Liver (tissue), 3 donors: ENCODE measurements at regions not wholly inside any gene's neighbourhood (a gene's known extent, or its start where the extent isn't known, plus 50 kb on each side); places are given as distances from the start of the nearest gene placed in this dataset.

Experiments used
- GABPA ChIP-seq, 2 donors: IDR thresholded peaks in 1 of 2; conservative IDR thresholded peaks in 1 of 2; 2 replicates each; pipeline ENCODE4 v1.6.1; 2016; ENCODE audit warnings: antibody characterized with exemption in 2 of 2, mild to moderate bottlenecking in 1 of 2, moderate library complexity in 1 of 2
- JUND ChIP-seq, 2 donors: IDR thresholded peaks; 2 replicates each; pipeline ENCODE4 v1.6.1; 2016; ENCODE audit warnings: antibody characterized with exemption in 2 of 2
- RAD21 ChIP-seq, 2 donors: IDR thresholded peaks; 2 replicates each; pipeline ENCODE4 v1.6.1; 2016; ENCODE audit warnings: antibody characterized with exemption in 2 of 2, mild to moderate bottlenecking in 2 of 2
- RXRA ChIP-seq, 2 donors: IDR thresholded peaks; 2 replicates each; pipeline ENCODE4 v1.6.1; 2017 to 2018; ENCODE audit warnings: antibody characterized with exemption in 2 of 2, mild to moderate bottlenecking in 1 of 2
- TAF1 ChIP-seq: conservative IDR thresholded peaks from 2 replicates; pipeline ENCODE4 v1.6.1; 2016; ENCODE audit warnings: antibody characterized with exemption, mild to moderate bottlenecking
- YY1 ChIP-seq: IDR thresholded peaks from 2 replicates; pipeline ENCODE4 v1.6.1; 2016; ENCODE audit warnings: antibody characterized with exemption, mild to moderate bottlenecking
- TF ChIP-seq, protein P1 (sequence below): fragments of 150-350 bp; IDR thresholded peaks from 2 replicates; pipeline ENCODE4 v1.5.1; 2017; ENCODE audit warnings: improper control_type of control experiment, low read depth, low read length; ENCODE audit not compliant: missing input control
- TF ChIP-seq, protein P2 (sequence below): IDR thresholded peaks from 2 replicates; pipeline ENCODE4 v1.6.1; 2016; ENCODE audit warnings: antibody characterized with exemption
- TF ChIP-seq, protein P3 (sequence below): IDR thresholded peaks from 2 replicates; pipeline ENCODE4 v1.6.1; 2016; ENCODE audit warnings: antibody characterized with exemption, mild to moderate bottlenecking
- TF ChIP-seq, protein P4 (sequence below): IDR thresholded peaks from 2 replicates; pipeline ENCODE4 v1.6.1; 2016; ENCODE audit warnings: antibody characterized with exemption
- donor health status: healthy.
- donor health status: healthy.

DNA sequence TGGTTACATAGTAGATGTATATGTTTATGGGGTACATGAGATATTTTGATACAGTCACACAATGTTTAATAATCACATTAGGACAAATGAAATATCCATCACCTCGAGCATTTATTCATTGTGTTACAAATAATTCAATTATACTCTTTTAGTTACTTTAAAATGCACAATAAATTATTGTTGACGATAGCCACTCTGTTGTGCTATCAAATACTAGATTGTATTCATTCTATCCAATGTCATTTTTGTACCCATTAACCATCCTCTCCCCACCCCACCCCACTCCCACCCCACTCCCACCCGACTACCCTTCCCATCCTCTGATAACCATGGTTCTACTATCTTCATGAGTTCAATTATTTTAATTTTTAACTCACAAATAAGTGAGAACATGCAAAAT is 585.4 kb downstream of the CDH26 start:
- TF ChIP-seq, protein P1, sequence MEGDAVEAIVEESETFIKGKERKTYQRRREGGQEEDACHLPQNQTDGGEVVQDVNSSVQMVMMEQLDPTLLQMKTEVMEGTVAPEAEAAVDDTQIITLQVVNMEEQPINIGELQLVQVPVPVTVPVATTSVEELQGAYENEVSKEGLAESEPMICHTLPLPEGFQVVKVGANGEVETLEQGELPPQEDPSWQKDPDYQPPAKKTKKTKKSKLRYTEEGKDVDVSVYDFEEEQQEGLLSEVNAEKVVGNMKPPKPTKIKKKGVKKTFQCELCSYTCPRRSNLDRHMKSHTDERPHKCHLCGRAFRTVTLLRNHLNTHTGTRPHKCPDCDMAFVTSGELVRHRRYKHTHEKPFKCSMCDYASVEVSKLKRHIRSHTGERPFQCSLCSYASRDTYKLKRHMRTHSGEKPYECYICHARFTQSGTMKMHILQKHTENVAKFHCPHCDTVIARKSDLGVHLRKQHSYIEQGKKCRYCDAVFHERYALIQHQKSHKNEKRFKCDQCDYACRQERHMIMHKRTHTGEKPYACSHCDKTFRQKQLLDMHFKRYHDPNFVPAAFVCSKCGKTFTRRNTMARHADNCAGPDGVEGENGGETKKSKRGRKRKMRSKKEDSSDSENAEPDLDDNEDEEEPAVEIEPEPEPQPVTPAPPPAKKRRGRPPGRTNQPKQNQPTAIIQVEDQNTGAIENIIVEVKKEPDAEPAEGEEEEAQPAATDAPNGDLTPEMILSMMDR, result no peak
- TF ChIP-seq GABPA (IDR thresholded peaks at IDR 0.05 in 1 of 2, conservative IDR thresholded peaks at IDR 0.05 in 1 of 2) (no peak), YY1 (no peak), TAF1 (no peak), JUND (IDR thresholded peaks at IDR 0.05) (no peak), RXRA (IDR thresholded peaks at IDR 0.05) (no peak), RAD21 (IDR thresholded peaks at IDR 0.05) (no peak)
- TF ChIP-seq, protein P2, sequence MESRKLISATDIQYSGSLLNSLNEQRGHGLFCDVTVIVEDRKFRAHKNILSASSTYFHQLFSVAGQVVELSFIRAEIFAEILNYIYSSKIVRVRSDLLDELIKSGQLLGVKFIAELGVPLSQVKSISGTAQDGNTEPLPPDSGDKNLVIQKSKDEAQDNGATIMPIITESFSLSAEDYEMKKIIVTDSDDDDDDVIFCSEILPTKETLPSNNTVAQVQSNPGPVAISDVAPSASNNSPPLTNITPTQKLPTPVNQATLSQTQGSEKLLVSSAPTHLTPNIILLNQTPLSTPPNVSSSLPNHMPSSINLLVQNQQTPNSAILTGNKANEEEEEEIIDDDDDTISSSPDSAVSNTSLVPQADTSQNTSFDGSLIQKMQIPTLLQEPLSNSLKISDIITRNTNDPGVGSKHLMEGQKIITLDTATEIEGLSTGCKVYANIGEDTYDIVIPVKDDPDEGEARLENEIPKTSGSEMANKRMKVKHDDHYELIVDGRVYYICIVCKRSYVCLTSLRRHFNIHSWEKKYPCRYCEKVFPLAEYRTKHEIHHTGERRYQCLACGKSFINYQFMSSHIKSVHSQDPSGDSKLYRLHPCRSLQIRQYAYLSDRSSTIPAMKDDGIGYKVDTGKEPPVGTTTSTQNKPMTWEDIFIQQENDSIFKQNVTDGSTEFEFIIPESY, result no peak
- TF ChIP-seq, protein P3, sequence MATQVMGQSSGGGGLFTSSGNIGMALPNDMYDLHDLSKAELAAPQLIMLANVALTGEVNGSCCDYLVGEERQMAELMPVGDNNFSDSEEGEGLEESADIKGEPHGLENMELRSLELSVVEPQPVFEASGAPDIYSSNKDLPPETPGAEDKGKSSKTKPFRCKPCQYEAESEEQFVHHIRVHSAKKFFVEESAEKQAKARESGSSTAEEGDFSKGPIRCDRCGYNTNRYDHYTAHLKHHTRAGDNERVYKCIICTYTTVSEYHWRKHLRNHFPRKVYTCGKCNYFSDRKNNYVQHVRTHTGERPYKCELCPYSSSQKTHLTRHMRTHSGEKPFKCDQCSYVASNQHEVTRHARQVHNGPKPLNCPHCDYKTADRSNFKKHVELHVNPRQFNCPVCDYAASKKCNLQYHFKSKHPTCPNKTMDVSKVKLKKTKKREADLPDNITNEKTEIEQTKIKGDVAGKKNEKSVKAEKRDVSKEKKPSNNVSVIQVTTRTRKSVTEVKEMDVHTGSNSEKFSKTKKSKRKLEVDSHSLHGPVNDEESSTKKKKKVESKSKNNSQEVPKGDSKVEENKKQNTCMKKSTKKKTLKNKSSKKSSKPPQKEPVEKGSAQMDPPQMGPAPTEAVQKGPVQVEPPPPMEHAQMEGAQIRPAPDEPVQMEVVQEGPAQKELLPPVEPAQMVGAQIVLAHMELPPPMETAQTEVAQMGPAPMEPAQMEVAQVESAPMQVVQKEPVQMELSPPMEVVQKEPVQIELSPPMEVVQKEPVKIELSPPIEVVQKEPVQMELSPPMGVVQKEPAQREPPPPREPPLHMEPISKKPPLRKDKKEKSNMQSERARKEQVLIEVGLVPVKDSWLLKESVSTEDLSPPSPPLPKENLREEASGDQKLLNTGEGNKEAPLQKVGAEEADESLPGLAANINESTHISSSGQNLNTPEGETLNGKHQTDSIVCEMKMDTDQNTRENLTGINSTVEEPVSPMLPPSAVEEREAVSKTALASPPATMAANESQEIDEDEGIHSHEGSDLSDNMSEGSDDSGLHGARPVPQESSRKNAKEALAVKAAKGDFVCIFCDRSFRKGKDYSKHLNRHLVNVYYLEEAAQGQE, result no peak
- TF ChIP-seq, protein P4, sequence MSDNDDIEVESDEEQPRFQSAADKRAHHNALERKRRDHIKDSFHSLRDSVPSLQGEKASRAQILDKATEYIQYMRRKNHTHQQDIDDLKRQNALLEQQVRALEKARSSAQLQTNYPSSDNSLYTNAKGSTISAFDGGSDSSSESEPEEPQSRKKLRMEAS, result no peak
